OCI-LY1 (cell line): ENCODE measurements at regions not wholly inside any gene's neighbourhood (a gene's known extent, or its start where the extent isn't known, plus 50 kb on each side); places are given as distances from the start of the nearest gene placed in this dataset.

ENCODE experiments used
- H2AFZ ChIP-seq: fragments of 200-600 bp; sonication (generic), shearing (Covaris generic); 2 replicates; pipeline ENCODE4 v1.6.0; 2014; ENCODE audit warnings: antibody characterized with exemption, mild to moderate bottlenecking, low read length
- H3F3A ChIP-seq: fragments of 200-600 bp; sonication (generic), shearing (Covaris generic); 2 replicates; pipeline ENCODE4 v1.6.0; 2014; ENCODE audit warnings: mild to moderate bottlenecking, antibody characterized with exemption, low read length, moderate library complexity; ENCODE audit not compliant: insufficient read depth
- H3K27ac ChIP-seq: fragments of 200-600 bp; sonication (generic); 2 replicates; pipeline ENCODE4 v1.5.1; 2014; ENCODE audit warnings: low read length, mixed run types, mild to moderate bottlenecking, low read depth; ENCODE audit not compliant: poor library complexity, severe bottlenecking
- H3K27me3 ChIP-seq: fragments of 200-600 bp; sonication (generic); 2 replicates; pipeline ENCODE4 v1.6.0; 2014; ENCODE audit warnings: antibody characterized with exemption, mild to moderate bottlenecking, low read length, moderate library complexity; ENCODE audit not compliant: insufficient read depth
- H3K36me3 ChIP-seq: fragments of 200-600 bp; sonication (generic); 2 replicates; pipeline ENCODE4 v1.6.1; 2014; ENCODE audit warnings: mild to moderate bottlenecking, antibody characterized with exemption, low read length, moderate library complexity, mixed read lengths; ENCODE audit not compliant: insufficient read depth
- H3K4me1 ChIP-seq: fragments of 200-600 bp; sonication (generic); 2 replicates; pipeline ENCODE4 v1.5.1; 2014; ENCODE audit warnings: mild to moderate bottlenecking, low read length, moderate library complexity; ENCODE audit not compliant: insufficient read depth, severe bottlenecking
- H3K4me2 ChIP-seq: fragments of 200-600 bp; sonication (generic), shearing (Covaris generic); 2 replicates; pipeline ENCODE4 v1.6.1; 2014; ENCODE audit warnings: low read length
- H3K4me3 ChIP-seq: fragments of 200-600 bp; sonication (generic); 2 replicates; pipeline ENCODE4 v1.5.1; 2014; ENCODE audit warnings: low read length, low read depth, mild to moderate bottlenecking, mixed read lengths; ENCODE audit not compliant: poor library complexity, severe bottlenecking
- H3K79me2 ChIP-seq: fragments of 200-600 bp; shearing (Covaris generic); 2 replicates; pipeline ENCODE4 v1.6.1; 2016; ENCODE audit warnings: mixed run types, low read length, mixed read lengths; ENCODE audit not compliant: insufficient read depth
- H3K9ac ChIP-seq: fragments of 200-600 bp; sonication (generic), shearing (Covaris generic); 2 replicates; pipeline ENCODE4 v1.6.1; 2014; ENCODE audit warnings: mild to moderate bottlenecking, low read length, mixed read lengths
- H3K9me2 ChIP-seq: fragments of 200-600 bp; sonication (generic), shearing (Covaris generic); 2 replicates; pipeline ENCODE4 v1.6.1; 2014; ENCODE audit warnings: low read depth, mild to moderate bottlenecking, low read length, mixed read lengths
- H3K9me3 ChIP-seq: fragments of 200-600 bp; shearing (Covaris generic); 2 replicates; pipeline ENCODE4 v1.6.1; 2014; ENCODE audit warnings: low read length, mixed read lengths
- H4K20me1 ChIP-seq: fragments of 200-600 bp; sonication (generic), shearing (Covaris generic); 2 replicates; pipeline ENCODE4 v1.6.0; 2016; ENCODE audit warnings: mild to moderate bottlenecking, low read length; ENCODE audit not compliant: insufficient read depth
- CTCF ChIP-seq: fragments of 200-600 bp; sonication (generic), shearing (Covaris generic); IDR thresholded peaks from 2 replicates; pipeline ENCODE4 v1.5.1; 2017; ENCODE audit warnings: mild to moderate bottlenecking, antibody characterized with exemption, low read length, moderate library complexity, mixed read lengths
- EZH2 ChIP-seq: fragments of 200-600 bp; sonication (generic), shearing (Covaris generic); IDR thresholded peaks from 2 replicates; pipeline ENCODE4 v1.8.0; 2017; ENCODE audit warnings: borderline replicate concordance, mixed run types, mild to moderate bottlenecking, antibody characterized with exemption, low read length, moderate library complexity, mixed read lengths

GRCh38 chr3:178450476-178450875 is 85.8 kb upstream of the KCNMB2 start:
- H3K79me2 ChIP-seq = no peaks in the 10 kb centered on the region
- no peaks in the 10 kb centered on the region for H3K9me2 ChIP-seq
- no peaks in the 10 kb centered on the region for H4K20me1 ChIP-seq
- no peak overlapping the region for H3K4me3 ChIP-seq
- H3K4me1 ChIP-seq = no peaks in the 10 kb centered on the region
- H3K4me2 ChIP-seq = no peak overlapping the region
- TF ChIP-seq EZH2 (no peak), CTCF (no peak)
- no peaks in the 10 kb centered on the region for H3F3A ChIP-seq
- H3K27ac ChIP-seq = no peak overlapping the region
- H3K9me3 ChIP-seq = no peaks in the 10 kb centered on the region
- no peak overlapping the region for H3K9ac ChIP-seq
- no peaks in the 10 kb centered on the region for H3K27me3 ChIP-seq
- no peak overlapping the region for H2AFZ ChIP-seq
- no peaks in the 10 kb centered on the region for H3K36me3 ChIP-seq

GRCh38 chr3:178451799-178452198 is 84.4 kb upstream of the KCNMB2 start:
- Histone ChIP-seq H3K9me3 (no peaks in the 10 kb centered on the region), H4K20me1 (no peaks in the 10 kb centered on the region), H3K4me3 (no peak overlapping the region), H3K4me1 (no peaks in the 10 kb centered on the region), H3K79me2 (no peaks in the 10 kb centered on the region), H3K9ac (no peak overlapping the region), H3K27ac (no peak overlapping the region), H3K36me3 (no peaks in the 10 kb centered on the region), H3K4me2 (no peak overlapping the region), H3K9me2 (no peaks in the 10 kb centered on the region), H3F3A (no peaks in the 10 kb centered on the region), H3K27me3 (no peaks in the 10 kb centered on the region), H2AFZ (no peak overlapping the region)
- no peak for TF ChIP-seq EZH2
- no peak for TF ChIP-seq CTCF

- no peak for TF ChIP-seq EZH2
- TF ChIP-seq CTCF = no peak
- Histone ChIP-seq H3K4me2 (no peak overlapping the region), H3K36me3 (no peaks in the 10 kb centered on the region), H3K4me3 (no peak overlapping the region), H3K27ac (no peak overlapping the region), H3K79me2 (no peaks in the 10 kb centered on the region), H2AFZ (no peak overlapping the region), H3K4me1 (no peaks in the 10 kb centered on the region), H3K9me2 (no peaks in the 10 kb centered on the region), H3K9me3 (no peaks in the 10 kb centered on the region), H3F3A (no peaks in the 10 kb centered on the region), H3K9ac (no peak overlapping the region), H4K20me1 (no peaks in the 10 kb centered on the region), H3K27me3 (no peaks in the 10 kb centered on the region)
Observed at GRCh38 chr3:178454726-178455125, 81.5 kb upstream of the KCNMB2 start.
